ENCODE measurements at regions not wholly inside any gene's neighbourhood (a gene's known extent, or its start where the extent isn't known, plus 50 kb on each side); places are given as distances from the start of the nearest gene placed in this dataset.
"Not testable (repeated sequence)": the region's sequence is repeated elsewhere in the genome, so short reads cannot be mapped to it uniquely, and the experiment has no call there.

GRCh38 chr20:5452691-5453090 is 135.9 kb upstream of the PROKR2 start:
- FAIRE-seq, result not testable (repeated sequence)

- not testable (repeated sequence) for FAIRE-seq
These were observed 135.5 kb upstream of the PROKR2 start for GRCh38 chr20:5452286-5452685.

- FAIRE-seq, result no peak
These were observed 135.0 kb upstream of the PROKR2 start for GRCh38 chr20:5451643-5452210.

GRCh38 chr20:5448449-5449118 is 131.8 kb upstream of the PROKR2 start:
- peak; percentile 51 for FAIRE-seq

DNA sequence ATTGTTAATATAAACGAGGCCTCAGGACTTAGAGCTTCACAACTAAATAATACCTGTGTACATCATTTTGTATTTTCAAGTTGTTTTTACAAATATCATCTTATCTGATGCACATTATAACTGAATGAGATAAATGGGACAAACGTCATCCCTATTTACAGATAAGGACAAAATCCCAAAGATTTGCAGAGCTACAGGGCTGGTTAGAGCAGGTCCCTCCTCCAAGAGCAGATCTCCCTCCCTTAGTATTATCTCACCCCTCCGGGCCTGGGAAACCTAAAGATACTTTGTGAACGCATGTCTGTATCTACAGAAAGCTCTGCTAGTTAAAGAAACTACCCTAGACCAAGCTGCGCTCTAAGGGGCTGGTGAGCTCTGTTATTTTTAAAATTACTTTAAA is 130.4 kb upstream of the PROKR2 start:
- no peak for FAIRE-seq

GRCh38 chr20:5445611-5446010 is 128.9 kb upstream of the PROKR2 start:
- no peak for FAIRE-seq

DNA sequence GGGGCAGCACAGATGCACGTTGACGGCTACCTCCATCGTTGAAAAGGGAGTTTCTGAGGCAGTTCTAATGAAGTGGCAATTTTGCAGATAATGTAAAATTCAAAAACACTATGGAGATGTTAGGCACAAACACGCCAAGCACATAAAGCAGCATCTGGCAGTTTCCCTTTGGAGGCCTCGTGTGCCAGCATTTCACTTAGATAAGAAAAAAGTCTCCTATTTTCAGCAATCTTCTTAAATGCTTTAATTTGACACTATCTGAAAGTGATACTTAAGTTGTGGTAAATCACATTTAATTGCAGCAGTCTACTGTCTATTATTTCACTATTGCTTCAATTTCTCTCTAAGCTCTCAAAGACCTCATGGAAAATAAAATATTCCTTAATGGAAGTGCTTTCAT is 125.3 kb upstream of the PROKR2 start:
- FAIRE-seq, result no peak

GRCh38 chr20:5434116-5434515 is 117.4 kb upstream of the PROKR2 start:
- FAIRE-seq, result no peak

DNA sequence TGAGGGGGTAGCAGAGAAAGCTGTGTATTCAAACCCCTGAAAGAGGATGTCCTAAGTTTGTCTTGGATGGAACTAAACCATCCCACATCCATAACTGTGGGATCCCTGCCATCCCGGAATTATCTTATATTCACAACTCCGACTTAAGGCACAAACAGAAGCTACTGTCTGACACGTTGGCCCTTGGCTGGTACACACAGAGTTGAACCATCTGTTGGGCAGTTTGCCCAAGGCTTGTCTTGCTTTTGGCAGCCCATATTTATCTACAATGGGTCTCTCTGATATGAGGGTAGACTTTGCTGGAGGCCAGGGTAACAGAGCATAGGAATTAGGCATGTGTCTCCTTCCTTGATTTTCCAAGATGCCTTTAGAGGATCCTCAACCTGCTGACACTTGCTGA is 116.6 kb upstream of the PROKR2 start:
- FAIRE-seq, result no peak

DNA sequence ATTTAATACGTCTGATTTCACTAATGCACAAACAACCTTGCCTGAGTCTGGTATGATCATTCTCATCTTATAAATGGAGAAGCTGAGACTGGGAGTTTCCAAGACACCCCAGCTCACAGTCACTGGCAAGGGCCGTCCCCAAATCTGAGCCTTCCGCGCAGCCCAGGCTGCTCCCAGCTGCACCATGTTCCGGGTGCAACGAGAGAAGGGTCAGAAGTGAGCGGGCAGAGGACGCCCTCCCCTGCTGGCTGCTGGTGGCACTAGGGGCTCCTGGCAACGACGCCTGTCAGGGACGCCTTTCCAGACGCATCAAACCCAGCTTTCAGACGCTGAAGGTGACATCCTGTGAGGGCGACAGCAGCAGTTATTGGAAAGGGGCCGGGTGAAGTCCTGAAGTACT is 115.3 kb upstream of the PROKR2 start:
- FAIRE-seq, result no peak

- no peak for FAIRE-seq
These were observed 113.9 kb upstream of the PROKR2 start for GRCh38 chr20:5430670-5431069.

GRCh38 chr20:5426026-5426425 is 109.3 kb upstream of the PROKR2 start:
- no peak for FAIRE-seq

DNA sequence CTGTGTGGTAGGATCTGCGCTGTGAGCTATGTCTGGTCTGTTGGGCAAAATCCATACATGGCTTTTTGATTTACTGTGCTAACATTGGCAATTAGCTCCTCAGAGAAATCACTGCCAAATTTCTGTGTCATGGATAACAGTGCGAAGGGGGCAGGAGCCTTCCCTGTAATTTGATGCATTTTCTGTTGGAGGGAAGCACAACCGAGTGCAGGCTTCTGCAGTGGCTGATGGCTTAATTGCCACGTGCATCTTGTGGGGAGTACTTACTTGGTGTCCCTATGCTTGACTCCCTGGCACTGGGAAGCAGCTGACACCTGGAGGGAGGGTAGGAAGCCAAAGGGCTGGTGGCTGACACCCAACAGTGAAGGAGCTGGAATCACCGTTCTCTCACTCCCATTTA is 99.3 kb upstream of the PROKR2 start:
- no peak for FAIRE-seq

GRCh38 chr20:5413394-5413793 is 96.6 kb upstream of the PROKR2 start:
- FAIRE-seq, result no peak

DNA sequence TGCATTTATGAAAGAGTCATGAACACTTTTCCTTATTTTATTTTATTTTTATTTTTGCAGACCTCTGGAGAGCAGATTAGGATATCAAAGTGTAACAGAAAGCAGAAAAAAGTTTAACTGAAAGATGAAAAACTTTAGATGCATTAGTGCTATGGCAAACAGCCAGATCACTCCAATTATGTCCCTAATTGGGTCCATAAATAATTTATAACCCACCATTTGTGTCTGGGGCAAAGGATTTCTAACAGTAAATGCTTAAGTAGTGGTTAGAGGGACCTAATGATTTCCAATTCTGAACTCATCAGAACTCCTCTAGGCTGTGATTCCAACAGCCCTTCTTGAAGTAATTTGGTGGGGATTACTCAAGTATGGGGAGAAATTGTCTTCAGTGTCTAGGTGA is 93.7 kb upstream of the PROKR2 start:
- FAIRE-seq, result no peak

DNA sequence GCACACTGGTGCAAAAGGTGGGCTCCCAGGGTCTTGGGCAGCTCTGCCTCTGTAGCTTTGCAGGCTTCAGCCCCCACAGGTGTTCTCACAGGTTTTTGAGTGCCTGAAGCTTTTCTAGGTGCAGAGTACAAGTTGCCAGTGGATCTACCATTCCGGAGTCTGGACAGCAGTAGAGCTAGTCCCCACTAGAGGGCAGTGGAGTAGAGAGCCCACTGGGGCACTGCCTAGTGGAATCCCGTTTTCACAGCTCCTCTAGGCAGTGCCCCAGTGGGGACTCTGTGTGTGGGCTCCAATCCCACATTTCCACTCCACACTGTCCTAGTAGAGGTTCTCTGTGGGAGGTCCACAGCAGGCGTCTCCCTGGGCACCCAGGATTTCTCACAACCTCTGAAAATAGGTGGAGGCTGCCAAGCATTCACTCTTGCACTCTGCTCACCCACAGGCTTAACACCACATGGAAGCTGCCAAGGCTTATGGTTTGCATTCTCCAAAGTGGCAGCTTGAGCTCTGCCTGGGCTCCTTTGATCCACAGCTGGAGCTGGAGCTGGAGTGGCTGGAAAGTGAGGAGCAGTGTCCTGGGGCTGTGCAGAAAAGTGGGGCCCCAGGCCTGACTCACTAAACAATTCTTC is 86.3 kb upstream of the PROKR2 start:
- FAIRE-seq, result no peak

DNA sequence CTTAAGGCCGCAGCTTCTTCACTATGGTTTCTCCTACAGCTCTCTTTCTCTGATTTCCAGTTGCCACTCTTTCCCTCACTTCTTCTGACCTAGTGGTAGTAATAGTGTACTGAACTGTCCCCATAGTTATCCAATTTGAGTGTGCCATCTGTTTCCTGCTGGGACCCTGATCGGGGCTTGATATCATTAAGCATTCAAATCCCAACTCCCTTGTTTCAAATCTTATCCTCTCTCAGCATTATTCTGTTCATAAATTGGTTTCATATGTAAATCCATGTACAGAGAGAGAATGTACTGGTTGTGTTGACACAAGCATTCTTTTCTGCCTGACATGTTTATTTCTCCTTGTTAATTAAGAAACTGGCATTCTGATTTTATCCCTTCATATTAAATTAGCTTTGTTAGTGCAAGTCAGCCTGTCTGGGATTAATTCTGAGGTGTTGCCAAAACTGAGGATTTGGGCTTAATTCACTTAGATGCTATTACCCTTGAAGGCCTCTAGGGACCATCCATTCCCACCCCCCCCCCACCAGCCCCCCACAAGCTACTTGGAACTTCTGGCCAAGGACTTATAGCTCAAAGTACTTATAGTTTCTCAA is 84.6 kb upstream of the PROKR2 start:
- FAIRE-seq, result no peak

- no peak for FAIRE-seq
These were observed 83.5 kb upstream of the PROKR2 start for GRCh38 chr20:5400164-5400762.

DNA sequence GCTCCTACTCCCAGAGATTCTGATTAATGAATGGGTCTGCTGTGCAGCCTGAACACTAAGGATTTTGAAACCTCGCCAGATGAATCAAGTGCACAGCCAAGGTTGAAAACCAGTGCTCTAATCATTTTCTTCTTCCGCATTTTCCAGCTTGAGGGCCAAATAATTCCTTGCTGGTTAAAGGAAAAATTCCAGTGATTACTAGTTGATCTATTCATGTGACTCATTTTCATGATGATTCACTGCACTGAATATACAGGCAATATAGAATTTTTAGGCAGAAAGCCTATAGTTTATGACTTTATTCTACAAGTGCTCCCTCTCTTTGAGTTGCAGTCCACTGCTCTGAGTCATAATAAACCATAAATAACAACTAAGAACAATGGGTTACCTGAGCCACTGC is 80.6 kb upstream of the PROKR2 start:
- no peak for FAIRE-seq

GRCh38 chr20:5395932-5396727 is 79.4 kb upstream of the PROKR2 start:
- no peak for FAIRE-seq

DNA sequence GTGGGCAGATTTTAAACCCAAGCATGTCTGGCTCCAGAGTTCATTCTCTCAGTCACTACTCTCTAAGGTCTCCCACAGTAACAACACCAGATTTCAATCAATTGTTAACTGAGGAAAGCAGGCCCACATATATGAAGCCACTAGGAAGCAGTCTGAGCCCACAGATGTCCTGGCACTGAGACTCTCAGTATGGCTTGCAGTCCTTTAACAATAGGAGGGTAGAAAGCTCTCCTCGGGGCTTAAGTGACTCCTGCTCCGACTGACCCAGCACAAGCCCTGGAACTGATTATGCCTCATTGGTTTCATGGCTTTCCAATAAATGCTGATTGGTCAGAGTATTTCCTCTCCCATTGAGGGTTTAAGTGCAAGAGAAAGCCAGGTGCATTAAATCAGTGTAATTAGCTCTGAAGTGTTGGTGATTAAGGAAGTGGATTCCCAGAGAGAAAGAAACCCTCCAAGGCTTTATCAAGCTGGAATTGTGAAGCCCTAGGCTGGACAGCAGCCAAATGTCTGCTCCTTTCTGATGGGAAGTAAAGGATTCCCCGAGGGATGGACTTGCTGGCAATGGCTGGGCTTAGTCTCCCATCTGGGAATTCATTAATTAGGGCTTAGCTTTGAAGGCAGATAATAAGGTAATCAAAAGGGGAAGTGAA is 76.6 kb upstream of the PROKR2 start:
- no peak for FAIRE-seq

- no peak for FAIRE-seq
These were observed 74.0 kb upstream of the PROKR2 start for GRCh38 chr20:5390720-5391119.
